ENCODE measurements at regions not wholly inside any gene's neighbourhood (a gene's known extent, or its start where the extent isn't known, plus 50 kb on each side); places are given as distances from the start of the nearest gene placed in this dataset.
"Not testable (repeated sequence)": the region's sequence is repeated elsewhere in the genome, so short reads cannot be mapped to it uniquely, and the experiment has no call there.

DNA sequence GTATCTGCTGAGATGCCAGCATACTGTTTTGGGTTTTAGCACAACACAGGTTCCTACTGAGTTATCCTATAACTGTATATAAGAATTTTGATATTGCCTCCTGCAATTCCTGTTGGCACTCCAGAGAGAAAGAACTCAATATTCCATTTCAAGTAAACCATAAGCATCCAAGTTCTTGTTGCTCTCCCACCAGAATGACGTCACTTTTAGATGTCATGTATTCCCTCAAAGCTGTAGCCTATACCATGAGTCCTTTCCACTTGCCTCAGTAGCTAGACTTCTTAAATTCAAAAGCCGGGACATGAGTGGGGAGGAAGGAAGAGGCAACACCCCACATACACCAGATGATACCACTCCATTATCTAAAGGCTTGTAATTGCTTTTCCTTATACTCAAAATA lies 171.5 kb downstream of the ALDH8A1 start:
- no peak for DNase-seq

DNA sequence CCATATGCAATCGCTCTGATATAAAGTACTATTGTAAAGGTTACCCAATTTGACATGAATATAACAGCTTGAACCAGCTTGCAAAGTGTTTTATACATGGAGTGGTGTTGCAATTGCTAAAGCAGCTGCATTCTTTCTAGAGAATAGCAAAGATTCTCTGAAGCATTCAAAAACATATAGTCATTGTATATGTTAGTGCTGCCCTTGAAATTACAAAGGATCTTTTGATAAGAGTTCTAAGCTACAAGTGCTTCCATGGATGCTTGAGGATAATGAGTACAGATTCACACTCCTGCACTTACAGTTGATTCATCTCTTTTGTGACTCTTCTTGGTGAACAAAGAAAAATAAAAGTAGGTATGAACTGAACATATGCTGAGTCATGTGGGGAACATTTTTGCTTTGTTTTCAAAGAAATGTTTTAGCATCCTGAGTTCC lies 175.7 kb downstream of the ALDH8A1 start:
- DNase-seq, result no peak

DNA sequence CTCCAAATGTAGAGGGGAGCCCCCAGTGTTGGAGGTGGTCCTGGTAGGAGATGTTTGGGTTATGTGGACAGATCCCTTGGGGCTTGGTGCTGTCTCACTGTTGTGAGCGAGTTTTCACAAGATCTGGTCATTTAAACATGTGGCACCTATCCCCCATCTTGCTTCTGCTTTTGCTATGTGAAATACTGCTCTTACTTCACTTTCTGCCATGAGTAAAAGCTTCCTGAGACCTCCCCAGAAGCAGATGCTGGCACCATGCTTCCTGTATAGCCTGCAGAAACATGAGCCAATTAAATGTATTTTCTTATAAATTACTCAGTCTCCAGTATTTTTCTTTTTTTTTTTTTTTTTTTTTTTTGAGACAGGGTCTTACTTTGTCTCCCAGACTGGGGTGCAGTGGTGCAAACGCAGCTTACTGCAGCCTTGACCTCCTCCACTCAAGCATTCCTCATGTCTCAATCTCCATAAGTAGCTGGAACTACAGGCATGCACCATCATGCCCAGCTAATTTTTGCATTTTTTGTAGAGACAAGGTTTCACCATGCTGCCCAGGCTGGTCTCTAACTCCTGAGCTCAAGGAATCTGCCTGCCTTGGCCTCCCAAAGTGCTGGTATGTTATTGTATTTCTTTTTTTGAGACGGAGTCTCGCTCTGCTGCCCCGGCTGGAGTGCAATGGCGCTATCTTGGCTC lies 177.1 kb downstream of the ALDH8A1 start:
- DNase-seq, result no peak

DNA sequence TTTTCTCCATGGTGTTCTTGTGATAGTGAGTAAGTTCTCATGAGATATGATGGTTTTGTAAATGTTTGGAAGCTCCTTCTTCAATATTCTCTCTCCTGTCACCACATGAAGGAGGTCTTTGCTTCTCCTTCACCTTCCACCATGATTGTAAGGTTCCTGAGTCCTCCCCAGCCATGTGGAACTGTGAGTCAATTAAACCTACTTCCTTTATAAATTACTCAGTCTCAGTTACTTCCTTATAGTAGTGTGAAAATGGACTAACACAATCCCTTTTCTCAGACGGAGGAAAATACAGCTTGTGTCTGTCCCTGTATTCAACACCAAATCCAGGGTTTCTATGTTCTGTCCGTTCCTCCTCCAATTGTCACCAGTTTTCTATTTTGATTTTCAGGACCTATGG lies 181.0 kb downstream of the ALDH8A1 start:
- DNase-seq, result no peak

DNA sequence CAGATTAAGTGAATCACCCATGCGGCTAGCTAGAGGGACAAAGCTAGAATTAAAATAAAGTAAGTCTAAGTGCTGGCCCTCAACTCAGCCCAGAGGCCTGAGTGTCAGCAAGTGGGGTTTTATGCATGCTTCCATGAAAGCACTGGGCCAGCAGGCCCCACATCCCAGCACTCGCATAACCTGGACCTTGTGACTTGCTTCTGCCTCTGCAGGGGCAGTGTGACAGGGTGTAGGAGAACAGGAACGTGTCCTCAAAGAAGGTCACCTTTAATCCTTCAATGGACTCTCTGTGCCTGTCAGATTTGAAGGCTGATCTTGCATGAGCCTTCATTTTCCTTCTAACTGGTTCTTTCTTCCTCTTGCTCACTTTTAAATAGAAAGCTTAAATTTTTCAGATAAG lies 183.4 kb downstream of the ALDH8A1 start:
- no peak for DNase-seq

DNA sequence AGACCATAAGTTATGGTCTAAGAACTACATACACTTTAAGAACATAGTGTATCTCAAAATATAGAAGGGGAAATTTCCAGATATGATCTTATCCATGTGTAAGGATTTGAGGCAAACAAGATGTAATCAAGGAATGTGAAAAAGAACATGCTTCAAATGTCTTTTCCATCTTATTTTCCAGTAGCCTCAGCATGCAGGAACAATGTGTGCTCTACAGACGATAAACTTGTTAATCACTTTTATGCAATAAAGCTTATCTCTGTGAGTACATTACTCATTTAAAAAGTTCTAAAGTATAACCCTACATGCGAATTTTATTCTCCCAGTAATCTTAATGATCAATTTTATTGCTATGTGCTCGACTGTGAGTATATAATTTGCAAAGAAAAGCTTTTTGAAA lies 185.2 kb downstream of the ALDH8A1 start:
- no peak for DNase-seq

DNA sequence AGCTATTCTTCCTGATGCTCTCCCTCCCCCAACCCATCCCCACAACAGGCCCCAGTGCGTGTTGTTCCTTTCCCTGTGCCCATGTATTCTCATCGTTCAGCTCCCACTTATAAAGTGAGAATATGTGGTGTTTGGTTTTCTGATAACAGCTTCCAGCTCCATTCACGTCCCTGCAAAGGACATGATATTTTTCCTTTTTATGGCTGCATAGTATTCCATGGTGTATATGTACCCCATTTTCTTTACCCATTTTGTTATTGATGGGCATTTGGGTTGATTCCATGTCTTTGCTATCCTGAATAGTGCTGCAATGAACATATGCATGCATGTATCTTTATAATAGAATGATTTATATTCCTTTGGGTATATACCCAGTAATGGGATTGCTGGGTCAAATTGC lies 186.3 kb downstream of the ALDH8A1 start:
- not testable (repeated sequence) for DNase-seq

DNA sequence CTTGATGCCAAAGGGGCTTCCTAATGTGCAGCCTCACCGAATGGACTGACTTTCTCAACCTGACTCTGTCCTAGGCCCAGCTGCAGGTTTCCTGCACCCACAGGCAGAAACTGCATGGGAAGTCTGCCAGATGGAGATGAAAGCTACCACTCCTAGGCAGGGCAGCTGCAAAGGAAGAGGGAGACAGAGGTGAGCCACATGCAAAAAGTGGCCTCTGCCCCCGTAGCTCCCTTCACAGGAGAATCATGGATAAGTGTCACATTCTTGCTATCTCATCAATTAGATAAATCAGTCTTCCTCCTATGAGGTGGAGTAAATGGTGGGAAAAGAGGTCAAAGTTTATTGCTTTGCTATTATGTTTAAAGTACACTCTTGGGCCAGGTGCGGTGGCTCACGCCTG lies 191.3 kb downstream of the ALDH8A1 start:
- DNase-seq, result no peak

DNA sequence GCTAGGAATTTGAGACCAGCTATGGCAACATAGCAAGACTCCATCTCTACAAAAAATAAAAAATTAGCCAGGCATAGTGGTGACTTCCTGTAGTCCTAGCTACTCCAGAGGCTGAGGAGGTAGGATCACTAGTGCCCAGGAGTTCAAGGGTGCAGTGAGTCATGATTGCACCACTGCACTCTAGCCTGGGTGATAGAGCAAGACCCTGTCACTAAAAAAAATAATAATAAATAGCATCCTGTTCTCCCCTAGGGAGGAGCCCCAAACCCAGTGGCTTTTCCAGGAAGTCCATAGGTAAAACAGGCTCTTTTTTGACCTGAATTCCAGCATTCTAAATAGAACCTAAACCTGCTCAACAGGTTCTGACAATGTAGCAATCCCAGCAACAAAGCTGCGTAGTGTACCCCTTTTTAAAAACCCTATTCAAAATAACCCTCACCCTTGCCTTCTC lies 192.0 kb downstream of the ALDH8A1 start:
- DNase-seq, result no peak

DNA sequence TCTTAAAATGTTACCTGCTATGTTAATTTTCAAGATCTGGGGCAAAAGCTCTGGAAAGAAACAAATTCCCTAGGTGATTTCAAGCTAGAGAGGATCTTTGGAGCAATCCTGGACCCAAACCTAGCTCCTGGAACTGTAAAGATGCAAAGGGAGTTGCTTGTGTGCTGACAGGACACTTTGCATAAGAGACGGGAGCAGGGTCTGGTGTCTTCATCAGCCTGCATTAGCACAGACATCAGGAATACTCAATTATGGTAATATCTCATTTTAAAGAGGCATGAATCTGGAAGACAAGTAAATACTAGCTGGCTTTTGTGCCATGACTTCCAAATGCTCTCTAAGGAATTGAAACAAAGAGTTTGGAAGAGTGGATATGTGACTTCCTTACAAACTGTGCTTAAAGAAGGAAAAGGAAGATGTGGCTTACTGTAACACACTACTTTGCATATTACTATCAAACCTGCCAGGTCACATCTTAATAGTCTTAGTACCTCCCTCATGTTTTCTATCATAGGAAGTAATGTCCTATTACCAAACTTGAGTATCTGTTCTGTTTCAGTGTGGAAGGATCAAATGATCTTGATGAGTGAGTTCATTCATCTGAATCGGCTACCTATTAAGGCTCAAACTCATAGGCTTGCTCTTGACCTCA lies 193.4 kb downstream of the ALDH8A1 start:
- no peak for DNase-seq

DNA sequence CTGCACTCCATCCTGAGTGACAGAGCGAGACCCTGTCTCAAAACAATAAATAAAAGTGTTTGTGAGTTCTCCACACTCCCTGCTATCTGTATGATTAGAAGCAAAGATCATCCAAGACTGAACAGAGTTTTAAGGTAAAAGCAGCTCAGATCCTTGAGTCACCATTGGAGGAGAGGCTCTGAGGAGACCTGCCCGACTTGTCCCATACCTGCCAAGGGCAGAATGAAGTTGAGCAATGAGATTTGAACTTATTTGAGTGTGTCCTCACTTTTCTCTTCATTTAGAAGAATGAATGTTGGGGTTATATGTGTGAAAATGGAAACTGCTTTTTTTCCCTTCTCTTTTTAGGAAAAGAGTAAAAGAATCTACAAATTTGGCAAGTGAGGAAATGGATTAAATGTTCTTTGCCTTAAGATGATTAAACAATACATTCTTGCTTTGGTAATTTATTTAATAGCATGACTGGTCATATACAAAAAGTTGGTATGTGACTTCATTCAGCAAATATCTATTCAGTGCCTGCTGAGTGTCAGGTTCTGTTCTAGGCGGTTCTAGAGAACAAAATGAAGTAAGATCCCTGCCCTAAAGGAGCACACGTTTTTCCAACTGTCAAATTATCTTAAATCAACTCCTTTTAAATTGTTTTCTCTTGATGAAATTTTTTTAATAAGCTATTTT lies 195.7 kb downstream of the ALDH8A1 start:
- no peak for DNase-seq

DNA sequence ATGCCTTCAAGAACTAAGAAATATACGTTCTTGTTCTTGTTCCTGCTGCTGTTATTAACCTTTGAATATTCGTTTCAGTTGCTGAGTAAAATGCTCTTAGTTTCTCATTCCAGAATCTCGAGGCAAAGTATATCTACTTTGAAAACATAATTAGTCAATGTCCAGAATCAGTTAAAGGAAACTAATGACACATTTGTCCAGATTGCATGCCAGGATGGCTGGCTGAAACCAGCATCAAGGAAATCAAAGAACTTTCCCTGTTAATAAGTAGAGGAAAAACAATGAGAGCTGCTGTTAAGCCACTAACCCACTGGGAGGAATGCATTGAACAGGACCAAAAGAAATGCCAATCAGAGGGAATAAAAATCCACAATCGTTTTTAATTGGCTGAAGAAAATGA lies 196.9 kb downstream of the ALDH8A1 start:
- no peak for DNase-seq

DNA sequence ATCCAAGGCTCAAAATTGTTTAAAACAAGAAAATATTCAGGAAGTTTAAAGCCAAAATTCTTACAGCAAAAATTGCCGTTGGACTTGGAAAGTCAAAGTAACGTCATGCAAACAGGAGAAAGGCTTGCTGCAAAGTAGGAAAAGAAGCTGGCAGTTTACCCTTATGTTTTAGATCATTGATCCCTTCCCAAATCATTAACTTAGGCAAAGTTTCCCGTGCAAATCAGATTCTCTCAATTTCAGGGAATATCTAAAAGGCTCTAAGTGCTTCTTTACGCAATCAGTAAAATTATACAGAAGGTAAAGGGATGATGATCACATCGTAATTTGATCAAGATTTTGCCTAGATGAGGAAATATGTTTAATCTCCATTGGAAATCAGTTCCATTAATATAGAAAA lies 197.5 kb downstream of the ALDH8A1 start:
- no peak for DNase-seq

DNA sequence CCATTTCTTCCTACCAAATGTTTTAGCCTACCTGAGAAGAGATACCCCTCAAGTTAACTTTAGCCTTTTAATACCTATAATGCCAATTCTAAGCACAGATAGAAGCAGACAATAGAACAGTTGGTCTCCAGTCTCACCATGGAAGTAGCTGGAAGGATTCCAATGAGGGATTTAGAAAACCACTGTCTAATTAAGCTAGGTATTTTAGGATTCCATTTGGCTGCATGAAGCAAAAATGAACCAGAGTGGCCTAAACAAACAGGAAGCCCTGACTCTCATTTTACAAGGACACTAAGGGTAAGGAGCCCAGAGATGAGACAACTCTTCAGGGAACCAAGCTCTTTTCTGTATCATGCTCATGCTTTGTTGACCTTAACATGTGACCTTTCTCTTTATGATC lies 199.2 kb downstream of the ALDH8A1 start:
- no peak for DNase-seq

DNA sequence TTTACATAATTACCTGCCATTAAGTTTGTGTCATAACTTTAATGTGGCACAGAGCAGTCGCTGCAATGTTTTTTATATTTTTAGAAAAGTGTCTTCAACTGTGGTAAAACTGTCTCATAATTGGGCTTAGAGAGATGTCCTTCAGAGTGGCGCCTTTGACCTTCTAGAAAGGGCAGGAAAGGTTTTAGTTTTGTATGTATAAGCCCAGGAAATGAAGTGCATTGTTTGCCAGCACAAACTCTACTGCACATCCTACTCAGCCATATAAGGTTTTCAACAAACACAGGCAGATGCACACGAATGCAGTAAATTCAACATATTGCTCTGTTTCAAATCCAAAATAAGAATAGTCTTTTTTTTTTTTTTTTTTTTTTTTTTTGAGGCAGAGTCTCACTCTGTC lies 201.4 kb downstream of the ALDH8A1 start:
- DNase-seq, result no peak

DNA sequence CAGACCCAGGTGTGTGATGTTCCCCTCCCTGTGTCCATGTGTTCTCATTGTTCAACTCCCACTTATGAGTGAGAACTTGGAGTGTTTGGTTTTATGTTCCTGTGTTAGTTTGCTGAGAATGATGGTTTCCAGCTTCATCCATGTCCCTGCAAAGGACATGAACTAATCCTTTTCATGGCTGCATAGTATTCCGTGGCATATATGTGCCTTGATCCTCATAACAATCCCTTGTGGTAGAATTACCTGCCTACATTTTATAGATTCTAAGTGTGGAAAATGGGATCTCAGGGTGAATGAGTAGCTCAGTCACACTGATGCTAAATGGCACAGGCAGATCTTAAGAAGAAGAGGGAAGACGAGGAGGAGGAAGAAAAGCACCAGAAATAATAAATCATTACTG lies 202.7 kb downstream of the ALDH8A1 start:
- DNase-seq, result not testable (repeated sequence)

DNA sequence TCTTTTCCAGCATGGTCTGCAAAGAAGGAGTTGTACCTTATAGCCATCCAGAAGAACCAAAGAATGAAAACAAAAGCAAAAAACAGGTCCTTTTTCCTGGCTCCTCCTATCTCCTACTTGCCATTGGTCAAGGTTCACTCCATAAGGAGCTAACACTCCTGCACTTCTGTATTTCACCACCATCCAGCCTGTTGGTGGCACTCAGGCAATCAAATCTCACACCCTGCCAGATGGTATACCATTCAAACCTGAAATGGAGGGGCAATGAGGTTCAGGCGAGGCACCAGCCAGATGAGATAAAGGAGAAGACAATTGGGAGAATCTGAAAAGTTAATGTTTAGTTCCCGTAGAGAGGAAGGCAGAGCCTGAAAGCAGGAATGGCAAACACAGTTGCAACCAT lies 203.8 kb downstream of the ALDH8A1 start:
- no peak for DNase-seq

DNA sequence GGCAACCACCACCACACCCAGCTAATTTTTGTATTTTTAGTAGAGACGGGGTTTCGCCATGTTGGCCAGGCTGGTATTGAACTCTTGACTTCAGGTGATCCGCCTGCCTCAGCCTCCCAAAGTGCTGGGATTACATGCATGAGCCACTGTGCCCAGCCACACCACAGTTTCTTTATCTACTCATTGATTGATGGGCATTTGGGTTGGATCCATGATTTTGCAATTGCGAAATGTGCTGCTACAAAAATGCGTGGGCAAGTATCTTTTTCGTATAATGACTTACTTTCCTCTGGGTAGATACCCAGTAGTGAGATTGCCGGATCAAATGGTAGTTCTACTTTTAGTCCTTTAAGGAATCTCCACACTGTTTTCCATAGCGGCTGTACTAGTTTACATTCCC lies 204.7 kb downstream of the ALDH8A1 start:
- DNase-seq, result not testable (repeated sequence)

DNA sequence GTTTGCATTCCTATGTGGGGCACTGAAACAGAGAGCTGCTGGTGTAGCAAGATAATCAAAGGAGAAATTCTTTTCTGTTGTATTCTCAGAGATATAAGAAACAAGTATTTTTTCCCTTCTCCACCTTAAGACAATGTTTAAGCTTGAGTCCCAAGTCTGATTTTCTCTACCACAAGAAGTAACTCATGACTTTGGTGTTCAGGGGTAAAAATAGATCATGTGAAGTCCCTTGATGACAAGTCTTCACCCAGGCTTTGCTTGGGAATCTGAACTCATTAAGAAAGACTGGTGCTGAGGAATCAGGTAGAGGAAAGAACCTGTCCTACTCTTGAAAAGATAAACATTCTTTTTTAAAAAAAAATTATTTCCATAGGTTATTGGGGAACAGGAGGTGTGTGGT lies 205.6 kb downstream of the ALDH8A1 start:
- no peak for DNase-seq

DNA sequence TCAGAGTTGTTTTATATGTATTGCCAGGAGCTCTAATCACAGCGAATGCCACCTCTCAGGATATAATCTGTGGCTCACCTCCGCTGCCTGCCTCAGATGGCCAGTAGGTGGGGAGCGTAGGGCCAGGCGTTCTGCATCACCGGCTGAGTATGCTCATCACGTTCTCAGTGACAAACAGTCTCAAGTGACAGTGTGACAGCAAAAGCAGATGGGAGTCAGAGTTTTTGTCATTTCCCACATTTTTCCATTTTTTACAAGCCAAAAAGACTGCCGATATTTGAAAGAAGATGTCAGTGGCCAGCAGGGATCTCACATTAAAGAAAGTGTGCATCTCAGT lies 208.7 kb downstream of the ALDH8A1 start:
- no peak for DNase-seq

DNA sequence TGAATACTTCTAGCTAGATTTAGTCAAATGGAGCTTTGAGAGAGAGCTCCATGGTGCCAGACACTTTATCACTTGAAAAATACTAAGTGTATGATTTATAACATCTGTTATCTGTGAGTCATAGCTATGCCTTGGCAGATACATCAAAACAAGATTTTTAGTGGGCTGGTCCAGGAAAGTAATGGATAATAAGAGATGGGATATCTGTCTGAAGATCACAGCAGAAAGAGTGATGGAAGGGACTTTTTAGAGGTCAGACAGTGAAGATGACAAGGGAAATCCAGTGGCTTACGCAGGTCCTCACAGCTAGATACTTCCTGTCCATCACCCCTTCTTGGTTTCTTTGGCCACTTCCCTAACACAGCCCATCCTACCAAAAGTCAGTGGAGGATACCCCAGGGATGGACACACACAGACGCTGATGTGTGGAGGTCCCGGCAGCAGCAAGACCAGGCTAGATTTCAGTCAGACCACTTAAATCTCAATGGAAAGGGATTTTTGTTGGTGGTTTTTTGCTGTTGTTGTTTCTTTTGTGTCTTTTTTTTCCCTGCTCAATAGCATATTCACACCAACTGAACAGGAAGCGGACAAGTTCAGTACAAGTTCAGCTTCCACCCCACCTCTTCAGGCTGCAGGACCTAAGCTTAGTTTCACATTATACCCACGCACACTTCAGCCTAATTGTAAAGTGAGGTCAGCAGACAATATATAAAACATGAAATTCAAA lies 209.3 kb downstream of the ALDH8A1 start:
- DNase-seq, result no peak

DNA sequence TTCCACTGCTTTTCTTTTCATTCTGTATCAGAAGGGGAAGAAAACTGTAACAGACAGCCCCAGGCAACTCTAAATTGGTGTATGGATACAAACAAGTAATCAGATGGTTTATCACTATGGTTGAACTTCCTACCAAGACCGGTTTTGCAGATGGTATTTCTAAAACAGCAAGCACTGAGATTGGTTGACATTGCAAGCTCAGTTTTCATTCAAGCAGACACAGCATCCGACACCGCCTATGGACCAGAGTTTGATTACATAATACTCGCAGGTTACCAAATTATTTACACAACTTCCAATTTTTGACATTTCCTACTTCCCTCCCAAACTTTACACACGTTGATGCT lies 209.9 kb downstream of the ALDH8A1 start:
- no peak for DNase-seq

DNA sequence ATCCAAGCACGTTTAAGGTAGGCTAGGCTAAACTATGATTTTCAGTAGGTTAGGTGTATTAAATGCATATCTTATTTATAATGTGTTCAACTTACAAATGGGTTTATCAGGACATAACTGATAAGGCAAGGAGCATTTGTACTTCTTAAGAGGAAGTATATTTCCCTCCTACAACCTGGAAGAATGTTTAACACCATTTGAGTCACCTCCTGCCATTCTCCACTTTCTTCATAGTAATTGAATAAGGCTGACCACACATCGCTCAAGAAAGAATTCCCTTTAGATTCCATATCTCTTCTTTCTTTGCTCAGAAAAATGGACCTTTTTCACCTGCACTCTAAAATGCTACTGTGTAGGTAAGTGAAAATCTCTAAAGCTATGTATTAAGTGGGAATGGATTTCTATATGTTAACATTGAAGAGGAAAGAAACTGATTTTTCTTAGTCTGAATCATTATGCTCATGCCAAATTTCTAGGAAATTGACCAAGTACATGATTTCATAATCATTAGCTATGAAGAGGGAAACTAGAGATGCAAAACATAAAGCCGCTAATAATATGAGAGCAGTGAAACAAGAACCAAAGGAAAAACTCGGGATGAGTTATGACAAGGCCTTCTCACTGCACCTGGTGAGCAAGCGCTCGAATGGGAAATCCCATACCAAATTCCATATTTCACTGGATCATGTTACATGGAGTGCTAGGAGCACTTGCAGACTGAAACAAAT lies 210.4 kb downstream of the ALDH8A1 start:
- no peak for DNase-seq

All from CD4-positive, alpha-beta T cell treated with Interleukin-21 for 1 hour (primary cell).